Endothelial cell of umbilical vein (primary cell): ENCODE measurements at regions not wholly inside any gene's neighbourhood (a gene's known extent, or its start where the extent isn't known, plus 50 kb on each side); places are given as distances from the start of the nearest gene placed in this dataset.

Source experiments
- BruUV-seq: library from RNA; stranded (reverse); fragments of 400-500 nt; replicated peaks from 2 replicates; lab custom pipeline; 2021; lab: Mats Ljungman, UMichigan
- CTCF ChIA-PET: fragments of 300-600, 350-600 bp; sonication (Branson Sonifier 250); formaldehyde crosslinking; loops from one replicate; lab custom pipeline; 2021; ENCODE audit warnings: antibody characterized with exemption, inconsistent platforms; lab: Charles Lee
- POLR2A ChIA-PET: fragments of 300-600, 350-600 bp; sonication (Branson Sonifier 250); formaldehyde crosslinking; loops from one replicate; lab custom pipeline; 2021; ENCODE audit warnings: antibody characterized with exemption, inconsistent platforms; lab: Charles Lee
- DNase-seq: peaks from one replicate; pipeline ENCODE4 v3.0.0-alpha.2; 2011; ENCODE audit warnings: low read depth, low spot score
- FAIRE-seq: peaks from 2 replicates; lab custom pipeline; 2011; peaks lifted over from hg19 to GRCh38; lab: Jason Lieb, UNC
- H2AFZ ChIP-seq: 2 replicates; pipeline ENCODE4 v1.6.0; 2012; ENCODE audit warnings: low read depth, low read length, control low read depth, inconsistent platforms
- H3K27ac ChIP-seq: 2 replicates; pipeline ENCODE4 v1.5.1; 2011; ENCODE audit warnings: low read depth, mild to moderate bottlenecking, control low read depth, low read length, moderate library complexity; ENCODE audit not compliant: insufficient read depth
- H3K27me3 ChIP-seq, 2 experiments: 2 replicates each; pipeline versions ENCODE4 v1.6.0 to v1.6.1; 2011; ENCODE audit warnings: low read length in 2 of 2, mixed read lengths in 1 of 2; ENCODE audit not compliant: control insufficient read depth in 2 of 2, insufficient read depth in 2 of 2
- H3K36me3 ChIP-seq, 2 experiments: 2 replicates in 1 of 2; 3 replicates in 1 of 2; pipeline ENCODE4 v1.5.1; 2011; ENCODE audit warnings: low read length in 2 of 2, mild to moderate bottlenecking in 1 of 2, moderate library complexity in 1 of 2; ENCODE audit not compliant: control insufficient read depth in 2 of 2, insufficient read depth in 2 of 2; ENCODE audit errors: extremely low read depth in 1 of 2
- H3K4me1 ChIP-seq: 3 replicates; pipeline ENCODE4 v1.5.1; 2011; ENCODE audit warnings: mild to moderate bottlenecking, low read length; ENCODE audit not compliant: control insufficient read depth, insufficient read depth; ENCODE audit errors: extremely low read depth
- H3K4me2 ChIP-seq: 2 replicates; pipeline ENCODE4 v1.6.1; 2011; ENCODE audit warnings: low read length, control low read depth, mixed read lengths; ENCODE audit not compliant: insufficient read depth
- H3K4me3 ChIP-seq, 3 experiments: fragments of 200-600 bp in 1 of 3; sonication (generic), shearing (Covaris generic) in 1 of 3; replicated peaks in 1 of 3; 2 replicates each; pipeline ENCODE4 v1.5.1; 2011 to 2016; ENCODE audit warnings: control low read depth in 3 of 3, low read length in 3 of 3, mild to moderate bottlenecking in 2 of 3, inconsistent platforms in 1 of 3, low read depth in 1 of 3, moderate library complexity in 1 of 3; ENCODE audit not compliant: insufficient read depth in 1 of 3
- H3K79me2 ChIP-seq: 2 replicates; pipeline ENCODE4 v1.6.0; 2012; ENCODE audit warnings: low read length, inconsistent platforms; ENCODE audit not compliant: control insufficient read depth, insufficient read depth
- H3K9ac ChIP-seq: replicated peaks from 2 replicates; pipeline ENCODE3; 2011; ENCODE audit warnings: low read length, control low read depth; ENCODE audit not compliant: insufficient read depth; ENCODE audit errors: extremely low read depth
- H3K9me1 ChIP-seq: replicated peaks from 3 replicates; pipeline ENCODE4 v1.6.0; 2011; ENCODE audit warnings: mild to moderate bottlenecking, low read length; ENCODE audit not compliant: control insufficient read depth, insufficient read depth; ENCODE audit errors: extremely low read depth
- H3K9me3 ChIP-seq: replicated peaks from 2 replicates; pipeline ENCODE4 v1.5.1; 2012; ENCODE audit warnings: low read length, inconsistent platforms; ENCODE audit not compliant: control insufficient read depth, insufficient read depth
- H4K20me1 ChIP-seq: replicated peaks from 2 replicates; pipeline ENCODE3; 2011; ENCODE audit warnings: mild to moderate bottlenecking, low read length; ENCODE audit not compliant: control insufficient read depth, insufficient read depth; ENCODE audit errors: extremely low read depth
- CTCF ChIP-seq, 2 donors: IDR thresholded peaks; 1 replicate in 1 of 2; 2 replicates in 1 of 2; pipeline ENCODE4 v1.5.1; 2011; ENCODE audit warnings: low read length in 2 of 2, mild to moderate bottlenecking in 2 of 2, moderate library complexity in 2 of 2, control low read depth in 1 of 2, inconsistent platforms in 1 of 2, low read depth in 1 of 2; ENCODE audit not compliant: insufficient read depth in 1 of 2; ENCODE audit errors: extremely low read depth in 1 of 2
- EZH2 ChIP-seq: IDR thresholded peaks from 2 replicates; pipeline ENCODE4 v1.6.1; 2012; ENCODE audit warnings: borderline replicate concordance, low read depth, mild to moderate bottlenecking, moderate library complexity, low read length, inconsistent platforms; ENCODE audit not compliant: severe bottlenecking
- FOS ChIP-seq: IDR thresholded peaks from 2 replicates; pipeline ENCODE4 v1.6.1; 2011; ENCODE audit warnings: mild to moderate bottlenecking, low read length, moderate library complexity, borderline replicate concordance; ENCODE audit not compliant: insufficient read depth
- GATA2 ChIP-seq: IDR thresholded peaks from 2 replicates; pipeline ENCODE4 v1.7.0; 2011; ENCODE audit warnings: low read depth, mild to moderate bottlenecking, moderate library complexity, mixed read lengths, low read length; ENCODE audit not compliant: insufficient read length, insufficient read depth
- JUN ChIP-seq: IDR thresholded peaks from 2 replicates; pipeline ENCODE4 v1.6.1; 2011; ENCODE audit warnings: borderline replicate concordance, low read depth; ENCODE audit not compliant: insufficient read length, insufficient read depth
- MYC ChIP-seq: IDR thresholded peaks from one replicate; pipeline ENCODE4 v1.6.1; 2011; ENCODE audit warnings: mild to moderate bottlenecking, low read depth, low read length
- POLR2A ChIP-seq: IDR thresholded peaks from 2 replicates; pipeline ENCODE4 v1.6.1; 2012; ENCODE audit warnings: low read depth, mild to moderate bottlenecking, control low read depth, low read length
- POLR2AphosphoS5 ChIP-seq: IDR thresholded peaks from 2 replicates; pipeline ENCODE4 v1.6.1; 2012; ENCODE audit warnings: low read depth, mild to moderate bottlenecking, control low read depth, low read length, moderate library complexity; ENCODE audit not compliant: insufficient read depth
- dilution Hi-C: fragments of 300-500 bp; cut with MboI; formaldehyde crosslinking; loops from one replicate; pipeline ENCODE4 v1.15.0; 2019; ENCODE audit warnings: low sequenced_read_pairs; ENCODE audit not compliant: extremely low pct_ligation_motif_present
- intact Hi-C: fragments of 100-400 bp; cut with micrococcal nuclease; formaldehyde crosslinking; loops from one replicate; pipeline ENCODE4 v1.10.0; 2022
- TF ChIP-seq, protein P1 (sequence below): IDR thresholded peaks from 2 replicates; pipeline ENCODE4 v1.6.1; 2011; ENCODE audit not compliant: insufficient read depth, insufficient read length

DNA sequence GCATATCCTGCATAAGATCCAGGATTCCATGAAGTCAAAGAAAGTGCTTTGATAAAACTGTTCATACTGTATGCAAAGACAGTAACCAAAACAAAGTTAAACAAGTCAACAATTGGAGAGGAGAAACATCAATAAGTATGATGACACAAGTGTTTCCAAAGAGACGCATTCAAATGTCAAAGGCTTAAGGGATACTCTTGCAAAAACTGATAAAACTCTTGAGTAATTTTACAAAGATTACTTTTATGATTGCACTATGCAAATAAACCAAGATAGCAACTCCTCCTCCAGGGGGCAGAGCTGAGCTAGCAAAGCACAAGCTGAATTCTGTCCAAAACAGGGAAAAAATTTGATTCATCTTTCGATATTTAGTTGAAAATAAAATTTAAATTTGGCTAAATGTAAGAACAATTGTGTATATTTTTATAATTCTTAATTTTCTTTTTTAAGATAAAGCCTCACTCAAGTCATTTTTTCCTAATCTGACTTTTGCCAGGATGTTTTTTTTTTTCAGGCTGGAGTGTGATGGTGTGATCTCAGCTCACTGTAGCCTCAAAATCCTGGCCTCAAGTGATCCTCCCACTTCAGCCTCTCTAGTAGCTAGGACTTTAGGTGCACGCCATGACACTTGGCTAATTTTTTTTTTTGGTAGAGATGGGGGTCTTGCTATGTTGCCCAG, 84.0 kb downstream of the MZT1 start:
- FAIRE-seq (no peak), DNase-seq (peak; percentile 58)
- Histone ChIP-seq H3K9me3 (no peaks in the 10 kb centered on the region), H3K79me2 (no peaks in the 10 kb centered on the region), H3K27ac (no peak overlapping the region), H3K4me2 (no peak overlapping the region), H3K27me3 (peaks cover 16 to 40% of the 10 kb centered on the region in 2 experiments), H4K20me1 (no peaks in the 10 kb centered on the region), H3K4me1 (no peaks in the 10 kb centered on the region), H2AFZ (no peak overlapping the region), H3K9ac (no peak overlapping the region), H3K36me3 (no peaks in the 10 kb centered on the region), H3K9me1 (no peaks in the 10 kb centered on the region), H3K4me3 (no peak overlapping the region)
- POLR2A ChIA-PET: interaction anchor here (0.7 kb wide), 1 partner anchor 1605 kb away, joined by 3 read pairs; no protein-coding TSS in a partner anchor
- TF ChIP-seq CTCF (IDR thresholded peaks at IDR 0.05; ENCODE audit: extremely low read depth in 1 of 2, insufficient read depth in 1 of 2, low read depth in 1 of 2, low read length in 2 of 2): peak; percentile 61 to 69
- TF ChIP-seq FOS: no peak
- intact Hi-C loops: loop anchor here (1.0 kb wide), 1 partner anchor 53 kb away; no protein-coding TSS in a partner anchor
- dilution Hi-C loops: no loop called here
- CTCF ChIA-PET: interaction anchor here (1.0 to 5.7 kb wide), 16 partner anchors 8 to 1402 kb away, joined by 3 to 129 read pairs (median 5); no protein-coding TSS in a partner anchor
- no TSS peak for BruUV-seq

DNA sequence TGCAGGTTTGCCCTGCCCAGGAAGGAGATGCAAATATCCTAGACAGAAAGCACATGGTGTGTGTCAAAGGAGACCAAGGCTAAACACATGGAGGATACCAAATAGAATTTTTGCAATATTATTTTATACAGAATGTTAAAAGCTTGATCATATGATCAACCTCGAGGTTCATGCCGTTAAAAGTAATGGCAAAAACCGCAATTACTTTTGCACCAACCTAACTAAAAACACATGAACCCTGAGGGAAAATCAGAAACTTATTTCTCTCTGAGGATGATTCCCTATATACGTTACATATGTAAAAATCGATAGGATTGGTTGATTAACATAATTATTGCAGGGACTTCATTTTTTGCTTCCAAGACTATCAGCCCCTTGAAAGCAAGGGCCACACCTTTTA, 88.1 kb downstream of the MZT1 start:
- ChIA-PET CTCF (no interaction called here), POLR2A (no interaction called here)
- Histone ChIP-seq H3K9me3 (no peaks in the 10 kb centered on the region), H3K27me3 (peaks cover 5 to 6% of the 10 kb centered on the region in 2 experiments), H3K79me2 (no peaks in the 10 kb centered on the region), H4K20me1 (peaks cover 4% of the 10 kb centered on the region), H3K4me1 (no peaks in the 10 kb centered on the region), H2AFZ (no peak overlapping the region), H3K4me2 (no peak overlapping the region), H3K9ac (no peak overlapping the region), H3K4me3 (no peak overlapping the region), H3K36me3 (no peaks in the 10 kb centered on the region), H3K9me1 (no peaks in the 10 kb centered on the region), H3K27ac (no peak overlapping the region)
- FAIRE-seq (no peak), DNase-seq (no peak)
- no TSS peak for BruUV-seq
- dilution Hi-C loops: no loop called here
- TF ChIP-seq MYC (no peak), JUN (no peak), POLR2AphosphoS5 (no peak), CTCF (IDR thresholded peaks at IDR 0.05; ENCODE audit: extremely low read depth in 1 of 2, insufficient read depth in 1 of 2, low read depth in 1 of 2, low read length in 2 of 2) (no peak), EZH2 (no peak), GATA2 (no peak), POLR2A (no peak), FOS (no peak)
- TF ChIP-seq, protein P1, sequence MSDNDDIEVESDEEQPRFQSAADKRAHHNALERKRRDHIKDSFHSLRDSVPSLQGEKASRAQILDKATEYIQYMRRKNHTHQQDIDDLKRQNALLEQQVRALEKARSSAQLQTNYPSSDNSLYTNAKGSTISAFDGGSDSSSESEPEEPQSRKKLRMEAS: no peak
- intact Hi-C loops: no loop called here
